Dendritic cell treated with granulocyte-macrophage colony-stimulating factor and Interleukin-4, amounts not matched to agents 40 ng/mL and 50 ng/mL, for 4 days (primary cell): ENCODE measurements at regions not wholly inside any gene's neighbourhood (a gene's known extent, or its start where the extent isn't known, plus 50 kb on each side); places are given as distances from the start of the nearest gene placed in this dataset.
"Not testable (repeated sequence)": the region's sequence is repeated elsewhere in the genome, so short reads cannot be mapped to it uniquely, and the experiment has no call there.

Experiments
- H3K27ac Mint-ChIP-seq: one replicate; pipeline ENCODE4 v1.8.0; 2022; ENCODE audit warnings: mild to moderate bottlenecking, mixed read lengths
- H3K27me3 Mint-ChIP-seq: one replicate; pipeline ENCODE4 v1.8.0; 2022; ENCODE audit warnings: mild to moderate bottlenecking, mixed read lengths
- H3K36me3 Mint-ChIP-seq: one replicate; pipeline ENCODE4 v1.8.0; 2022; ENCODE audit warnings: low read depth, mixed read lengths
- H3K4me1 Mint-ChIP-seq: one replicate; pipeline ENCODE4 v1.8.0; 2022; ENCODE audit warnings: low read depth, mixed read lengths
- H3K4me3 Mint-ChIP-seq: one replicate; pipeline ENCODE4 v1.8.0; 2022; ENCODE audit warnings: mild to moderate bottlenecking, moderate library complexity, mixed read lengths
- H3K9me3 Mint-ChIP-seq: one replicate; pipeline ENCODE4 v1.8.0; 2022; ENCODE audit warnings: mixed read lengths
- intact Hi-C: fragments of 100-400 bp; cut with micrococcal nuclease; formaldehyde crosslinking; loops from one replicate; pipeline ENCODE4 v1.15.0; 2022

- no peaks in the 10 kb centered on the region for H3K9me3 Mint-ChIP-seq
- peaks cover 18% of the 10 kb centered on the region for H3K4me1 Mint-ChIP-seq
- H3K36me3 Mint-ChIP-seq: no peaks in the 10 kb centered on the region
- intact Hi-C loops: no loop called here
- H3K27ac Mint-ChIP-seq: no peak overlapping the region
- no peak overlapping the region for H3K4me3 Mint-ChIP-seq
- H3K27me3 Mint-ChIP-seq: no peaks in the 10 kb centered on the region
These were observed 103.2 kb upstream of the SLC25A33 start for GRCh38 chr1:9435854-9436640.

- intact Hi-C loops: no loop called here
- Mint-ChIP-seq H3K27me3 (peaks cover 2% of the 10 kb centered on the region), H3K36me3 (no peaks in the 10 kb centered on the region), H3K9me3 (no peaks in the 10 kb centered on the region), H3K4me3 (no peak overlapping the region), H3K27ac (no peak overlapping the region), H3K4me1 (peaks cover 13% of the 10 kb centered on the region)
These were observed 101.3 kb upstream of the SLC25A33 start for GRCh38 chr1:9437961-9438430.

DNA sequence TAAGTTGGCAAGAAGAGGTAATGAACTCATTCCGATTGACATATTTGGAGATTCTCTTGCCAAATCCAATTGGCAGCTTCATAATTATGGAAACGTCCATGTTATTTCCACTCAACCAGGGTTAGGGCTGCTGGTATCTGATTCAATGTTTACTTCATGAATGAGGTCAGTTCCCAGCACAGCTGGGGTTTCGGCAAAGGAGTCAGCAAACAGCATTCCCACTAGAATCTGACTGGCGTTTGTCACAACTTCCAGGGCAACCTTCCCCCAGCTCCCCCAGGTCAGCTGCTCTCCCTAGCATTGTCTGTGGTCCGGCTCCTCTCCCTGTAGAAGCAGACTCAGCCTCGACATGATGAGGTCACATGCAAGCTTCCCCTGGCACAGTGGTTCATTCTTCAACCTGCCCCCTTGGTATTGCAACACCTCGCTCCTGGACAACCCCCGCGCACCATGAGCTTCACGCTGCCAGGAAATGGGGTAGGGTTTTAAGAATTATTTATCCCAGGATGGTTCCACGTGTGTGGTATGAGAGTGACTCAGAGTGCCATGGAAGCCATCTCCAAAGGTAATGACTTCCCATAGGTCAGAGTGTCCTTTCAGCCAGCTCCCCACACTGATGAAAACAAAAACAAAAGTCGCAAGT lies 100.7 kb upstream of the SLC25A33 start:
- H3K4me1 Mint-ChIP-seq: peaks cover 13% of the 10 kb centered on the region
- no peaks in the 10 kb centered on the region for H3K36me3 Mint-ChIP-seq
- H3K27me3 Mint-ChIP-seq: peaks cover 4% of the 10 kb centered on the region
- H3K9me3 Mint-ChIP-seq: no peaks in the 10 kb centered on the region
- no peak overlapping the region for H3K4me3 Mint-ChIP-seq
- intact Hi-C loops: no loop called here
- H3K27ac Mint-ChIP-seq: no peak overlapping the region

- intact Hi-C loops: no loop called here
- H3K4me1 Mint-ChIP-seq: peaks cover 13% of the 10 kb centered on the region
- H3K4me3 Mint-ChIP-seq: no peak overlapping the region
- no peaks in the 10 kb centered on the region for H3K9me3 Mint-ChIP-seq
- no peaks in the 10 kb centered on the region for H3K36me3 Mint-ChIP-seq
- H3K27ac Mint-ChIP-seq: no peak overlapping the region
- H3K27me3 Mint-ChIP-seq: peaks cover 7% of the 10 kb centered on the region
These were observed 100.0 kb upstream of the SLC25A33 start for GRCh38 chr1:9439074-9439761.

- Mint-ChIP-seq H3K27ac (no peak overlapping the region), H3K27me3 (peaks cover 7% of the 10 kb centered on the region), H3K9me3 (no peaks in the 10 kb centered on the region), H3K4me1 (peaks cover 13% of the 10 kb centered on the region), H3K36me3 (no peaks in the 10 kb centered on the region), H3K4me3 (no peak overlapping the region)
- intact Hi-C loops: no loop called here
These were observed 99.0 kb upstream of the SLC25A33 start for GRCh38 chr1:9440261-9440660.

GRCh38 chr1:9440763-9441194 lies 98.5 kb upstream of the SLC25A33 start:
- Mint-ChIP-seq H3K36me3 (no peaks in the 10 kb centered on the region), H3K4me1 (peaks cover 13% of the 10 kb centered on the region), H3K27ac (no peak overlapping the region), H3K9me3 (no peaks in the 10 kb centered on the region), H3K4me3 (no peak overlapping the region), H3K27me3 (peaks cover 7% of the 10 kb centered on the region)
- intact Hi-C loops: no loop called here

GRCh38 chr1:9441451-9442133 lies 97.7 kb upstream of the SLC25A33 start:
- Mint-ChIP-seq H3K4me1 (peaks cover 13% of the 10 kb centered on the region), H3K36me3 (no peaks in the 10 kb centered on the region), H3K27me3 (peaks cover 8% of the 10 kb centered on the region), H3K9me3 (no peaks in the 10 kb centered on the region), H3K27ac (no peak overlapping the region), H3K4me3 (no peak overlapping the region)
- intact Hi-C loops: no loop called here

DNA sequence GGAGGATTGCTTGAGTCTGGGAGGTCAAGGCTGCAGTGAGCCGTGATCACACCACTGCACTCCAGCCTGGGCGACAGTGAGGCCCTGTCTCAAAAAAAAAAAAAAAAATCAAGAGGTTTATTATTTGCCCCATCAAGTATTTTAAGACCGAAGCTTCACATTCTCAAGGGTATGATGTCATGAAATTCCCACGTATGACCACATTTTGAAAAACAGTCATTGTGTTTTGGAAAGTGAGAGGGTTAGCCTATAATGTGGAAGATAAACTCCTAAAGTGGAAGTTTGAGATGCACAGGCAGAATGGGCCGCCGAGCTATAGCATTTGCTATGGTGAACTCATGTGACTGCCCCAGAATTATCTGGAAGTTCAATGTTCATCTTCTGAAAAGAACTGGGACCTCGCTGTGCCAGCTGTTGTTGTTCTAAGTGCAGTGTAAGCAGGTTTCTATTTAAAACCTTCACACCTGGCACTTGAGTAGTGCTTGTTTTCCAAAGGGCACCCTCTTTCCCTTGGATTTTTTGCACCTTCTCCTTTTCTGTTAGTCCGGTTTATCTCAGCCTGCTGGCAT lies 96.9 kb upstream of the SLC25A33 start:
- H3K4me1 Mint-ChIP-seq: peaks cover 13% of the 10 kb centered on the region
- H3K9me3 Mint-ChIP-seq: no peaks in the 10 kb centered on the region
- peaks cover 8% of the 10 kb centered on the region for H3K27me3 Mint-ChIP-seq
- intact Hi-C loops: no loop called here
- H3K4me3 Mint-ChIP-seq: no peak overlapping the region
- no peaks in the 10 kb centered on the region for H3K36me3 Mint-ChIP-seq
- no peak overlapping the region for H3K27ac Mint-ChIP-seq

GRCh38 chr1:9442986-9443385 lies 96.3 kb upstream of the SLC25A33 start:
- intact Hi-C loops: no loop called here
- Mint-ChIP-seq H3K27me3 (peaks cover 9% of the 10 kb centered on the region), H3K4me3 (no peak overlapping the region), H3K36me3 (no peaks in the 10 kb centered on the region), H3K4me1 (peaks cover 13% of the 10 kb centered on the region), H3K9me3 (no peaks in the 10 kb centered on the region), H3K27ac (no peak overlapping the region)

- Mint-ChIP-seq H3K9me3 (no peaks in the 10 kb centered on the region), H3K27ac (no peak overlapping the region), H3K4me1 (peaks cover 13% of the 10 kb centered on the region), H3K4me3 (no peak overlapping the region), H3K36me3 (no peaks in the 10 kb centered on the region), H3K27me3 (peaks cover 10% of the 10 kb centered on the region)
- intact Hi-C loops: no loop called here
These were observed 95.3 kb upstream of the SLC25A33 start for GRCh38 chr1:9443913-9444445.

- no peak overlapping the region for H3K4me3 Mint-ChIP-seq
- intact Hi-C loops: no loop called here
- no peak overlapping the region for H3K27ac Mint-ChIP-seq
- peaks cover 10% of the 10 kb centered on the region for H3K27me3 Mint-ChIP-seq
- H3K4me1 Mint-ChIP-seq: peaks cover 7% of the 10 kb centered on the region
- no peaks in the 10 kb centered on the region for H3K9me3 Mint-ChIP-seq
- H3K36me3 Mint-ChIP-seq: no peaks in the 10 kb centered on the region
These were observed 94.7 kb upstream of the SLC25A33 start for GRCh38 chr1:9444532-9444931.

GRCh38 chr1:9445081-9445480 lies 94.2 kb upstream of the SLC25A33 start:
- H3K36me3 Mint-ChIP-seq, intact Hi-C loops, H3K4me3 Mint-ChIP-seq, H3K27ac Mint-ChIP-seq, H3K9me3 Mint-ChIP-seq, H3K4me1 Mint-ChIP-seq: not testable (repeated sequence)
- peaks cover 13% of the 10 kb centered on the region for H3K27me3 Mint-ChIP-seq

DNA sequence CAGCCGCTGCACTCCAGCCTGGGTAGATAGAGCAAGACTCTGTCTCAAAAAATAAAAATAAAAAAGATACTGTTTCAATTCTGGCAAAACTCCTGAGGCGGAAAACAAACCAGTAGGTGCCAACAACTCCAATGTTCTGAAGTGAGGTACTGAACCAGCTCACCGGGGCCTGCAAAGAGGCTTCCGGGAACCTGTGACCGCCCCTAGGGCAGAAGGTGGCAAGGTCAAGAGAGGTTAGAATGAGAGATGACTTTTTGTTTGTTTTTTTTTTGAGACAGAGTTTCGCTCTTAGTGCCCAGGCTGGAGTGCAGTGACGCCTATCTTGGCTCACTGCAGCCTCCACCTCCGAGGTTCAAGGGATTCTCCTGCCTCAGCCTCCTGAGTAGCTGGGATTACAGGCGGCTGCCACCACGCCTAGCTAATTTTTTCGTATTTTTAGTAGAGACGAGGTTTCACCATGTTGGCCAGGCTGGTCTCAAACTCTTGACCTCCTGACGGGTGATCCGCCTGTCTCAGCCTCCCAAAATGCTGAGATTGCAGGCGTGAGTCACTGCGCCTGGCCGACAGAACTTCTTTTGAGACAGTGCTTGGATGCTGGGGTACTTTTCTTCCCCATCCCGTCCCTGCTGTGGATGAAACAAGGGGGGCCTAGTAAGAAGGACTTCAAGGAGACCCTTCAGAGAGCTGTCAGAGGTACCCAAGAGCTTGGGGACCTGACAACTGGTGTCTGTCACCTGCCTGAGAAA lies 91.9 kb upstream of the SLC25A33 start:
- Mint-ChIP-seq H3K27ac (no peak overlapping the region), H3K4me1 (peaks cover 5% of the 10 kb centered on the region), H3K36me3 (no peaks in the 10 kb centered on the region), H3K9me3 (no peaks in the 10 kb centered on the region), H3K4me3 (no peak overlapping the region), H3K27me3 (peaks cover 14% of the 10 kb centered on the region)
- intact Hi-C loops: no loop called here
